Fibroblast of the aortic adventitia (primary cell): ENCODE measurements at regions not wholly inside any gene's neighbourhood (a gene's known extent, or its start where the extent isn't known, plus 50 kb on each side); places are given as distances from the start of the nearest gene placed in this dataset.

ENCODE experiments used
- DNase-seq: peaks from one replicate; pipeline ENCODE4 v3.0.0-alpha.2; 2010; ENCODE audit warnings: low read depth
- H3K4me3 ChIP-seq: 2 replicates; pipeline ENCODE4 v1.5.1; 2011; ENCODE audit warnings: low read depth, mild to moderate bottlenecking, control low read depth, low read length, moderate library complexity
- CTCF ChIP-seq: IDR thresholded peaks from 2 replicates; pipeline ENCODE4 v1.5.1; 2011; ENCODE audit warnings: mild to moderate bottlenecking, low read length, control low read depth, inconsistent platforms; ENCODE audit not compliant: insufficient read depth

GRCh38 chr9:118732998-118733397 lies 636.2 kb downstream of the BRINP1 start:
- TF ChIP-seq CTCF, result no peak
- H3K4me3 ChIP-seq, result no peak overlapping the region
- no peak for DNase-seq

DNA sequence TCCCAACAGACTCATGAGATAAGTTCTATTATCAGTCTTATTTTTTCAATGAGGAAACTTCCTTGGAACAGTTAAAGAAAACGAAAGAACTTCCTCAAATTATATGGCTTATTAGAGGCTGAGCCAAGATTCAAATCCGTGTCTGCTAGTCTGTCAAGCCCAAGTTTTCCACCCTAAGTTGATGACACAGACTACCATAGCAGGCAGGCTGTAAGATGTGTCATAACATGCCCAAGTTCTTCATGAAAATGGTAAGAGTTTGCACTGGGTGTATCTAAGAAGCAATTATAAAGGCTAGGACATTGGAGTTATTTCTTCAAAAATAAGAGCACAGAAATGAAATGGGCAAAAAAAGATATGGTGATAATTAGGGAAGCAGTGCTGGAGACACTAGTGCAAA lies 634.5 kb downstream of the BRINP1 start:
- no peak overlapping the region for H3K4me3 ChIP-seq
- DNase-seq, result no peak
- TF ChIP-seq CTCF, result no peak

DNA sequence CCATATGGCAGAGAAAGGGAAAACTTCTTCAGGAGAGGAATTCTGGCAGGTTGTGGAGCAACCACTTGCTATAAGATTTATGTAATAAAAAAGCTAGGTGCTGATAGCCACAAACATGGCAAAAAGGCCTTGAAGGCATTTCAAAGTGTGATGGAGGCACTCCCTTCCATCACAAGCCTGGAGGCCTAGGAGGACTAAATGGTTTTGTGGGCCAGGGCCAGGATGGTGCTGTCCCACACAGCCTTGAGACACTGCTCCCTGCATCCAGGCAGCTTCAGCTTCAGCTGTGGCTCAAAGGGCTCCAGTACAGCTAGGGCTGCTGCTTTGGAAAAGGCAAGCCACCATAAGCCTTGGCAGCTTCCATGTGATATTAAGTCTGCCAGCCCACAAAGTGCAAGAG lies 632.8 kb downstream of the BRINP1 start:
- TF ChIP-seq CTCF, result no peak
- H3K4me3 ChIP-seq, result no peak overlapping the region

GRCh38 chr9:118751077-118751847 lies 618.0 kb downstream of the BRINP1 start:
- H3K4me3 ChIP-seq, result no peak overlapping the region
- TF ChIP-seq CTCF, result no peak
- DNase-seq, result no peak

More for the DNA sequence above, 632.8 kb downstream of the BRINP1 start:
- DNase-seq, result no peak

DNA sequence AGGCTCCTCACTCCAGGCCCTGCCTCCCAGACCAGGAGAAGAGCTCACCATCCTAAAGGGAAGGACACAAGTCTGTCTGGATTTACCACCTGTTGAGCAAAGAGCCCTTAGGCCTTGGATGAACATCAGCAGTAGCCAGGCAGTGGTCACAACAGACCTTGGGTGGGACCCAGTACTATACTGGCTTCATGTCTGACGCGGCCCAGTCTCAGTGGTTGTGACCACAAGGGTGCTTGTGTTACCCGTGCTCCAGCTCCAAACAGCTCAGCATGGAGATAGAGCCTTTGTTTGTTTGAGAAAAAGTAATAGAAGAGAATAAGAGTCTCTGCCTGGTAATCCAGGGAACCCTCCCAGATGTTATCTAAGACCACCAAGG lies 617.4 kb downstream of the BRINP1 start:
- no peak for TF ChIP-seq CTCF
- DNase-seq, result no peak
- H3K4me3 ChIP-seq, result no peak overlapping the region

GRCh38 chr9:118761016-118761790 lies 608.0 kb downstream of the BRINP1 start:
- no peak for DNase-seq
- no peak overlapping the region for H3K4me3 ChIP-seq
- TF ChIP-seq CTCF, result no peak

- no peak overlapping the region for H3K4me3 ChIP-seq
- TF ChIP-seq CTCF, result no peak
- DNase-seq, result no peak
These were observed 601.7 kb downstream of the BRINP1 start for GRCh38 chr9:118767571-118767970.
